ENCODE measurements at regions not wholly inside any gene's neighbourhood (a gene's known extent, or its start where the extent isn't known, plus 50 kb on each side); places are given as distances from the start of the nearest gene placed in this dataset.

GRCh38 chr17:77905766-77906165 is 52.7 kb upstream of the TNRC6C start (continued):
- TF ChIP-seq ZNF692 (tag by site-specific recombination; IDR thresholded peaks at IDR 0.05) (no peak), ZNF239 (tag by site-specific recombination; IDR thresholded peaks at IDR 0.05) (no peak), REPIN1 (tag by site-specific recombination; IDR thresholded peaks at IDR 0.05; ENCODE audit: low read depth) (no peak), ZNF501 (tag by site-specific recombination; IDR thresholded peaks at IDR 0.05) (no peak), ZNF223 (tag by site-specific recombination; IDR thresholded peaks at IDR 0.05) (no peak), ZNF350 (tag by site-specific recombination; IDR thresholded peaks at IDR 0.05) (no peak), GLI4 (tag by site-specific recombination; IDR thresholded peaks at IDR 0.05) (no peak), SP2 (tag by site-specific recombination; IDR thresholded peaks at IDR 0.05) (no peak), ELK4 (IDR thresholded peaks at IDR 0.05; ENCODE audit: borderline replicate concordance, low read depth, low read length) (no peak)

DNA sequence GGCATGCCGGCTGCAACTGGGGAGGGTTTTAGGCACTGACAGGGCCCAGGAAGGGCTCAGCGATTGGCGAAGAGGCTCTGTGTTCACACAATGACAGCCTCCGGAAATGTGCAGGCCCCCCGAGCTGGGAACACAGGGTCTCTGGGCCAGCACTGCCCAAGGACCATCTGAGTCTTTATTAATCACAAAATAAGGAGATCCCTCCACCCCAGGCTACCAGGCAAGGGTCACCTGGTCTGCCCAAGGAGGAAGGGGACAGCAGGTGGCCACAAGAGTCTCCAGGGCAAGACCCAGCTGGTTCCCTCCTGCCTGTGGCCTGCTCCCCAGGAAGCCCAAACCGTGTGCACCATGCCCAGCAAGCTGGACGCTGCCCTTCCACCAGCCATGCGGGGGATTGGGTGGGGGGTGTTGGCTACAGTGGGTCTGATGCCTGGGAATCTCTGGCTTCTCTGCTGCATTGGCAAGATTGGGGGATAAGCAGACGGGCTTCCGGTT is 52.1 kb upstream of the TNRC6C start:
- no peak overlapping the region for H3K4me3 ChIP-seq (ENCODE audit: low read depth, low read length)
- no peaks in the 10 kb centered on the region for H3K4me1 ChIP-seq (ENCODE audit: control insufficient read depth, insufficient read depth, low read length)
- POLR2A ChIA-PET = no interaction called here
- no peaks in the 10 kb centered on the region for H3K9me3 ChIP-seq (ENCODE audit: control insufficient read depth, insufficient read depth, low read depth, low read length)
- H3K27ac ChIP-seq (ENCODE audit: extremely low read depth, low read depth, low read length) = no peak overlapping the region
- peak; percentile 32; the same call in 1 of the 2 replicates for TF ChIP-seq ZIC2 (tag by site-specific recombination; IDR thresholded peaks at IDR 0.05)
- TF ChIP-seq ZNF148 (tag by site-specific recombination; IDR thresholded peaks at IDR 0.05; ENCODE audit: borderline replicate concordance) = no peak
- H3K36me3 ChIP-seq (ENCODE audit: control insufficient read depth in 2 of 2, insufficient read depth in 1 of 2, low read length in 2 of 2) = no peaks in the 10 kb centered on the region
- CTCF ChIA-PET = interaction anchor here (0.6 to 0.7 kb wide), 2 partner anchors 27 to 228 kb away, joined by 3 read pairs; no protein-coding TSS in a partner anchor

DNA sequence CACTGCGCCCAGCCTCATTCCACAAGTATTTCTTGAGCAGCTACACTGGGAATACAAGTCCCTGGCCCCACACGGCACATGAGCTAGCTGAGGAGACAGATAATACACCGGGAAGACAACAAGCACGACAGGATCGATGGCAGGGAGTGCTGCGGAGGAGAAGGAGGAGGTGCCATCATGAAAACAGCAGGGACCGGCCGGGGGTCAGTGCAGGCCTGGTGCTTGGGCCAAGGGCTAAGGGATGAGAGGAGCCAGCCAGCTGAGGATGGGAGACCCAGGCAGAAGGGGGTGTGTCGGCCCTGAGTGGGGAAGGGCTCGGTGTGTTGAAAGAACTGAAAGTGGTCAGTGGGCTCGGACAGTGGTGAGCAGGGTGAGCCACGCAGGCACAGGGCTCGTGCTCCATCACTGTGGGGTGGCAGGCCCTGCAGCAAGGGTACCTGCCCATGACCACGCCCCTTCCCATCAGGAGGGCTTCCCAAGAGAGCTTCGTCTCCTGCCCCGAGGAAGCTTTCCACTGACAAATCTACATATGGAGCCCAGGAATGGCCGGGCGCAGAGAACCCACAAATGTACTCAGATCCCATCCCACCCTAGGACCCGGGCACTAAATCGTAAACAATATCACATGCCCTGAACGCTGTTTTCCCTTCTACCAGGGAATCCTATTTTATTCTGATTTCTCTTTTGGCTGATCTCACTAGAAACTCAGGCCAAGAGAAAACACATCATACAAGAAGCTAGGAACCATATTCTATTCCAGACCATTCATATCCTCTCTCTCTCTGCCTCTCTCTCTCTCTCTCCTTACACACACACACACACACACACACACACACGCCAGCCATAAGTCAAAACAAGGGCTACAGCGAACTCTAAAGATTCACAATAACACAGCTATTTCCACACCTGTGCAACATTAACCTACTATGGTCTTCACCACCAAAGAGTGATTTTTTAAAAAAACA is 50.7 kb upstream of the TNRC6C start:
- Histone ChIP-seq H3K9me3 (ENCODE audit: control insufficient read depth, insufficient read depth, low read depth, low read length) (no peaks in the 10 kb centered on the region), H3K4me3 (ENCODE audit: low read depth, low read length) (no peak overlapping the region), H3K36me3 (ENCODE audit: control insufficient read depth in 2 of 2, insufficient read depth in 1 of 2, low read length in 2 of 2) (no peaks in the 10 kb centered on the region), H3K27ac (ENCODE audit: extremely low read depth, low read depth, low read length) (no peak overlapping the region), H3K4me1 (ENCODE audit: control insufficient read depth, insufficient read depth, low read length) (no peaks in the 10 kb centered on the region)
- ChIA-PET POLR2A (interaction anchor here (1.5 kb wide), 1 partner anchor 50 kb away, joined by 6 read pairs; the partner anchor contains the start of gene TNRC6C), CTCF (interaction anchor here (0.6 kb wide), 2 partner anchors 621 to 683 kb away, joined by 3 read pairs; no protein-coding TSS in a partner anchor)
- TF ChIP-seq KLF9 (tag by site-specific recombination; IDR thresholded peaks at IDR 0.05; ENCODE audit: low read depth) = peak; percentile 52; the same call in 1 of the 2 replicates
- TF ChIP-seq ZSCAN4 (tag by site-specific recombination; IDR thresholded peaks at IDR 0.05) = peak; percentile 70; the same call in 1 of the 2 replicates
- TF ChIP-seq ZNF18 (tag by site-specific recombination; IDR thresholded peaks at IDR 0.05) = no peak
